ENCODE measurements at regions not wholly inside any gene's neighbourhood (a gene's known extent, or its start where the extent isn't known, plus 50 kb on each side); places are given as distances from the start of the nearest gene placed in this dataset.

DNA sequence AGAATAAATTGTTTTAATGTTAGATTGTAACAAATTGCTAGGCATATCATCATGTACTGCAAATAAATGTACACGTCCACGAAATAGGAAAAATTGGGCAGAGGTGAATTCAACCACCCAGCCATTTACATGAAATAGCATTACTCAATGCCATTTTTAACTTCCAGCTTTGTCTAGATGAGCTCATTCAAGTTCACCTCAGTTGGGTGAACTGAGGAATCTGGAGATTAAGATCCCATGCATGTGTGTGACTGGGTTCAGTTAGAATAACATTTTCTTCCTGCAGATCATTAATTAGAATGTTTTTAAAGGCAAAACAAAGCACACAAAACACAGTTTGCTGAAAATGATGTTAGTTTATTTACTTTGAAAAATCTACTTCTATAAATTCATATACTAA, 767.8 kb upstream of the GOLIM4 start:
- H3K36me3 ChIP-seq: no peaks in the 10 kb centered on the region
- no peaks in the 10 kb centered on the region for H4K20me1 ChIP-seq
- TF ChIP-seq Cebpa-rat (IDR thresholded peaks at IDR 0.05): no peak
- H3K9me3 ChIP-seq (replicated peaks in 1 of 11): 0 out of 22 replicates have a peak, but pooled peaks cover 0 to 2% (median 0%) of the 10 kb centered on the region in 11 experiments
- no peak overlapping the region for H3K27ac ChIP-seq
- H3K4me1 ChIP-seq: peaks cover 15 to 40% (median 31%) of the 10 kb centered on the region in 10 experiments
- H3K4me3 ChIP-seq: no peak overlapping the region
- H3K27me3 ChIP-seq: peaks cover 0 to 13% (median 0%) of the 10 kb centered on the region in 11 experiments; a peak in 4 of 22 replicates
- H3K4me2 ChIP-seq: no peak overlapping the region
- no peak overlapping the region for H3K9ac ChIP-seq

DNA sequence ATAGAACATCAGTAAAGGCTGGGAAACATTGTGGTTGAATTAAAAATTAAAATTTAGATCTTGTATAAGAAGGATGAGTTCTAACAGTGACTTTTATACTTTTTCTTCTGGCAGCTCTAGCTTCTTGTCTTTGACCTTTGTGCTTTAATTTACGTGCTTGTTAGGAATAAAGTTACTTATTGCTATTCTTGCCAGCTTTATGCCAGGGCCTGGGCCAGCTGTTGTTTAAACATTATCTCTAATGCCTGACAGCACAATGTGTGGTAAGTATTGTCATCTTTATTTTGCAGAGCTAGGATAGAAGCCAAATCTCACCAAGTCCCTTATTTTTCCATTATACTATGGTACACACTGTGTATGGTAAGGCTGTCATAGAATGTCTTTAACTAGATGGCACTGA, 766.7 kb upstream of the GOLIM4 start:
- Histone ChIP-seq H3K9me3 (replicated peaks in 1 of 11) (peaks cover 0 to 13% (median 7%) of the 10 kb centered on the region in 11 experiments; a peak in 8 of 22 replicates), H3K4me3 (no peak overlapping the region), H3K4me2 (no peak overlapping the region), H3K9ac (no peak overlapping the region), H3K36me3 (no peaks in the 10 kb centered on the region), H4K20me1 (no peaks in the 10 kb centered on the region), H3K4me1 (peaks cover 15 to 44% (median 35%) of the 10 kb centered on the region in 10 experiments), H3K27me3 (peaks cover 0 to 13% (median 0%) of the 10 kb centered on the region in 11 experiments; a peak in 4 of 22 replicates), H3K27ac (no peak overlapping the region)
- no peak for TF ChIP-seq Cebpa-rat (IDR thresholded peaks at IDR 0.05)

DNA sequence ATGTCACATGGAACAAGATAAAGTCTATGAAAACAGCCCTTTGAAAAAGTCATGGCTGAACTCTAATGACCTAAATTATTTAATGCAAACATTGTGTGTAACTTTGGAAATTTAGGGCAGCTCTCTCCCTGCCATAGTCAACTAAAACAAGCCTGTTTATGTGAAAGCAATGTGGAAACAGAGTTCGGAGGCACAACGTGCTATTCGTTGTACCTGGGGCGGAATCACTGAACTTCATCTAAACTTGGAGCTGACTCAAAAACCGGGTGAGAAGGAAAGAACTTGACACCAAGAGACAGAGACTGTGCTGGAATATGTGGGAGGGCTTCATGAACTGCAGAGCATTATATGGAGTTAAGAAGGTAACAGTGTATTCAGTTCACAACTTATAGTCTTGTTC, 764.9 kb upstream of the GOLIM4 start:
- Histone ChIP-seq H3K36me3 (peaks cover 0 to 4% (median 0%) of the 10 kb centered on the region in 11 experiments; a peak in 1 of 22 replicates), H3K4me2 (peak overlapping the region in 9 of 11 experiments; percentile 48 to 80 (median 67); a peak in 15 of 22 replicates), H3K27me3 (peaks cover 0 to 13% (median 0%) of the 10 kb centered on the region in 11 experiments; a peak in 4 of 22 replicates), H3K4me1 (peaks cover 15 to 44% (median 35%) of the 10 kb centered on the region in 10 experiments), H3K27ac (peak overlapping the region in 1 of 11 experiments; percentile 67; a peak in 1 of 22 replicates), H3K9ac (no peak overlapping the region), H3K9me3 (replicated peaks in 1 of 11) (peaks cover 16 to 31% (median 25%) of the 10 kb centered on the region in 11 experiments), H4K20me1 (no peaks in the 10 kb centered on the region), H3K4me3 (no peak overlapping the region)
- TF ChIP-seq Cebpa-rat (IDR thresholded peaks at IDR 0.05): no peak

GRCh38 chr3:168860028-168860427, 764.3 kb upstream of the GOLIM4 start:
- Histone ChIP-seq H3K4me1 (peaks cover 15 to 44% (median 35%) of the 10 kb centered on the region in 10 experiments), H3K4me2 (peak overlapping the region; percentile 48 to 80 (median 64); a peak in 21 of 22 replicates), H3K27me3 (peaks cover 0 to 13% (median 0%) of the 10 kb centered on the region in 11 experiments; a peak in 4 of 22 replicates), H3K9ac (no peak overlapping the region), H4K20me1 (no peaks in the 10 kb centered on the region), H3K4me3 (no peak overlapping the region), H3K36me3 (peaks cover 0 to 4% (median 0%) of the 10 kb centered on the region in 11 experiments; a peak in 1 of 22 replicates), H3K27ac (peak overlapping the region in 1 of 11 experiments; percentile 67; a peak in 2 of 22 replicates), H3K9me3 (replicated peaks in 1 of 11) (peaks cover 17 to 31% (median 25%) of the 10 kb centered on the region in 11 experiments)
- no peak for TF ChIP-seq Cebpa-rat (IDR thresholded peaks at IDR 0.05)

GRCh38 chr3:168859574-168859973, 763.9 kb upstream of the GOLIM4 start:
- H3K9ac ChIP-seq: no peak overlapping the region
- peaks cover 0 to 4% (median 0%) of the 10 kb centered on the region in 11 experiments; a peak in 1 of 22 replicates for H3K36me3 ChIP-seq
- peaks cover 17 to 31% (median 27%) of the 10 kb centered on the region in 11 experiments for H3K9me3 ChIP-seq (replicated peaks in 1 of 11)
- H3K27ac ChIP-seq: peak overlapping the region in 3 of 11 experiments; percentile 24 to 67 (median 35); a peak in 3 of 22 replicates
- H3K27me3 ChIP-seq: peaks cover 0 to 13% (median 0%) of the 10 kb centered on the region in 11 experiments; a peak in 4 of 22 replicates
- H4K20me1 ChIP-seq: no peaks in the 10 kb centered on the region
- TF ChIP-seq Cebpa-rat (IDR thresholded peaks at IDR 0.05): no peak
- no peak overlapping the region for H3K4me3 ChIP-seq
- H3K4me1 ChIP-seq: peaks cover 15 to 41% (median 32%) of the 10 kb centered on the region in 10 experiments
- H3K4me2 ChIP-seq: peak overlapping the region; percentile 48 to 80 (median 64); a peak in 21 of 22 replicates

DNA sequence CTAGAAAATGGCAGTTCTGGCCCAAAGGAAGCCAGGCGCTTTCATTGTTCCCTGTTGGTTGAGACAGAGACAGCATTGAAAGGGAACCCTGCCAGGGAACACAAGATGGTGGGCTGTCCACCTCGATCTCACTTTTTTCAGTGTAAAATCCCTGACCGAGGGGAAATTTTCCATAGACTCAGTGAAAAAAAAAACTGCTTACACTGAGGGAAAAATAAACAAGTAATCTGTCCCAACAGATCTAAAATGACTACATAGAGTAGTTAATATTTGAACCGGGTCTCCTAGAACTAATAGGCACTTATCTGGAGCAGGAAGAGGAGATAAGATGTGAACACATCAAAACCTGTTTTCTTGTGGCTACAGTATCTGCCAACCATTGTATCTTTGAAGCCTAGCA, 763.4 kb upstream of the GOLIM4 start:
- TF ChIP-seq Cebpa-rat (IDR thresholded peaks at IDR 0.05): no peak
- Histone ChIP-seq H3K9ac (no peak overlapping the region), H3K9me3 (replicated peaks in 1 of 11) (peaks cover 17 to 31% (median 27%) of the 10 kb centered on the region in 11 experiments), H3K4me1 (peaks cover 15 to 37% (median 27%) of the 10 kb centered on the region in 10 experiments), H3K4me2 (peak overlapping the region; percentile 48 to 80 (median 64); a peak in 21 of 22 replicates), H3K4me3 (no peak overlapping the region), H3K27me3 (peaks cover 0 to 13% (median 0%) of the 10 kb centered on the region in 11 experiments; a peak in 4 of 22 replicates), H4K20me1 (no peaks in the 10 kb centered on the region), H3K27ac (peak overlapping the region in 3 of 11 experiments; percentile 24 to 67 (median 35); a peak in 3 of 22 replicates), H3K36me3 (peaks cover 0 to 4% (median 0%) of the 10 kb centered on the region in 11 experiments; a peak in 1 of 22 replicates)

DNA sequence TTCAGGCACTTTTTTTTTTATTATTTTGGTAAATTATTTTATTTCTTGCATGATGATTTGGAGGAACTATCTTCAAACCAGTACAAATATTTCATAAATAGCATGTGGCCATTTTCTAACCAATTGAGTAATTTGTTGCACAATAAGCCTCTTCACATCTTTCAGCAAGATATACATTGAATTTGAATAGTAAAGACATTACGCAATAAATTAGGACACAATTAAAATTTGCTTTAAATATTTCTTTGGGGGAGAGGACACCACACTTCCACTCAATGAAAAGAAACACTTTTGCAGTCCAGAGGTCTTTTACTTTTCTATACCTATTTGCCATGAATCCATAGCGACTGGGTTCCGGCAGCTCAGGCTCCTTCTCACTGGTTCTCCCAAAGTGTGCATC, 762.6 kb upstream of the GOLIM4 start:
- Histone ChIP-seq H3K9ac (no peak overlapping the region), H4K20me1 (no peaks in the 10 kb centered on the region), H3K36me3 (peaks cover 0 to 4% (median 0%) of the 10 kb centered on the region in 11 experiments; a peak in 1 of 22 replicates), H3K4me3 (no peak overlapping the region), H3K27ac (peak overlapping the region in 1 of 11 experiments; percentile 67; a peak in 2 of 22 replicates), H3K4me1 (peaks cover 15 to 33% (median 26%) of the 10 kb centered on the region in 10 experiments), H3K9me3 (replicated peaks in 1 of 11) (peaks cover 17 to 31% (median 27%) of the 10 kb centered on the region in 11 experiments), H3K4me2 (peak overlapping the region in 10 of 11 experiments; percentile 48 to 80 (median 66); a peak in 18 of 22 replicates), H3K27me3 (peaks cover 0 to 13% (median 0%) of the 10 kb centered on the region in 11 experiments; a peak in 4 of 22 replicates)
- TF ChIP-seq Cebpa-rat (IDR thresholded peaks at IDR 0.05): peak in 8 of 11 experiments; percentile 49 to 91 (median 68); a peak in 14 of 22 replicates

DNA sequence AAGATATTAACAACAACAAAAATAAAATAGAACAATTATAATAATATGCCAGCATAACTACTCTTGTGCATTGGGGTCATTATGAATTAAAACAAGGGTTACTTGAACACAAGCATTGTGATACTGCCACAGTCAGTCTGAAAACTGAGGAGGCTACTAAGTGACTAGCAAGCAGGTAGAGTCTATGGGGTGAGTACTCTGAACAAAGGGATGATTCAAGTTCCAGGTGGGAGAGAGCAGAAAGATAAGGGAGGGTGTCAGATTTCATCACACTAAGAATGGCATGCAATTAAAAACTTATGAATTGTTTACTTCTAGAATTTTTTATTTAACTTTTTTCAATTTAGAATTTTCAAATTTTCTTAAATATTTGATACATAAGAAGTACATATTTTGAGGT, 754.4 kb upstream of the GOLIM4 start:
- Histone ChIP-seq H4K20me1 (no peaks in the 10 kb centered on the region; a peak in 1 of 22 replicates), H3K27me3 (peaks cover 0 to 14% (median 1%) of the 10 kb centered on the region in 11 experiments; a peak in 6 of 22 replicates), H3K9ac (no peak overlapping the region), H3K4me1 (peaks cover 0 to 3% (median 0%) of the 10 kb centered on the region in 10 experiments; a peak in 2 of 20 replicates), H3K4me2 (no peak overlapping the region), H3K36me3 (no peaks in the 10 kb centered on the region), H3K4me3 (no peak overlapping the region), H3K9me3 (replicated peaks in 1 of 11) (0 out of 22 replicates have a peak, but pooled peaks cover 0 to 5% (median 0%) of the 10 kb centered on the region in 11 experiments), H3K27ac (no peak overlapping the region)
- TF ChIP-seq Cebpa-rat (IDR thresholded peaks at IDR 0.05): no peak

DNA sequence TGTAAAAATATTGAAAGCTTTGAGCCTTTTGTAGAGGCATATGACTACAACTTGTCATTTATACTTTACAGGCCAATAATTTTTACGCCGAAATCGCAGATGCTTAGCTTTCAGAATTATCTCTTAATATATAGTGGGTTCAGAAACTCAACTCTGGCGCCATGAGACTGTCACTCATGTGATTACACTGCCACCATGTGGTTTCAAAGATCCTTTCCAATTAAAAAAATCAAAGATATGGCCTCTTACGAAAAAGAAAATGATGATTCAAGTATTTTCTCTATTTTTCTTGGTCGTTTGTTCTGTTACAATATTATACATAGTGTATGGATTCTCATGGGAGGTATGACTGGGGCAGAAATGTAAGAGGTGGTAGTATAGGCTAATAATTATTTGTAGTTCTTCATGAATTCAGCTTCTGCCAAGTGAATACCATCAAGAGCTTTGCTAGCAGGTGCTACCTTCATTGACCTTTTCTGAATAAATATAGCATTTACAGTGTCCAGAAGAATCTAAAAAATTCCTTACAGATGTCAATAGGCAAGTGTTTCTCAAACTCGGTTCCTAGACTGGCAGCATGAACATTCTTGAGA, 751.7 kb upstream of the GOLIM4 start:
- H4K20me1 ChIP-seq: no peaks in the 10 kb centered on the region; a peak in 1 of 22 replicates
- peak overlapping the region in 2 of 11 experiments; percentile 10 to 47; a peak in 3 of 22 replicates for H3K4me2 ChIP-seq
- peaks cover 0 to 3% (median 0%) of the 10 kb centered on the region in 10 experiments; a peak in 2 of 20 replicates for H3K4me1 ChIP-seq
- H3K9ac ChIP-seq: no peak overlapping the region
- no peaks in the 10 kb centered on the region for H3K36me3 ChIP-seq
- no peaks in the 10 kb centered on the region for H3K9me3 ChIP-seq (replicated peaks in 1 of 11)
- no peak for TF ChIP-seq Cebpa-rat (IDR thresholded peaks at IDR 0.05)
- H3K27ac ChIP-seq: no peak overlapping the region
- H3K27me3 ChIP-seq: peaks cover 0 to 23% (median 6%) of the 10 kb centered on the region in 11 experiments; a peak in 8 of 22 replicates
- H3K4me3 ChIP-seq: no peak overlapping the region
